ENCODE measurements at regions not wholly inside any gene's neighbourhood (a gene's known extent, or its start where the extent isn't known, plus 50 kb on each side); places are given as distances from the start of the nearest gene placed in this dataset.

GRCh38 chr6:144415835-144416237 lies 130.7 kb downstream of the UTRN start:
- Histone ChIP-seq H2BK20ac (ENCODE audit: low read depth, low read length, poor library complexity, severe bottlenecking) (no peak overlapping the region), H3K79me1 (ENCODE audit: insufficient read depth, low read depth, low read length, poor library complexity, severe bottlenecking) (peaks cover 4% of the 10 kb centered on the region), H3K9ac (ENCODE audit: extremely low read depth, insufficient read length, low read length) (no peak overlapping the region), H4K5ac (ENCODE audit: insufficient read length, low read depth, low read length) (no peak overlapping the region), H3K18ac (ENCODE audit: insufficient read length, low read depth, low read length) (no peak overlapping the region), H4K20me1 (ENCODE audit: control insufficient read depth, insufficient read depth, insufficient read length) (no peaks in the 10 kb centered on the region), H3K14ac (ENCODE audit: insufficient read depth, low read length) (no peak overlapping the region), H3K79me2 (ENCODE audit: insufficient read depth, low read length) (no peaks in the 10 kb centered on the region), H2AK5ac (ENCODE audit: insufficient read length, low read length) (no peak overlapping the region), H3K4ac (ENCODE audit: low read depth, low read length) (no peak overlapping the region), H3K27me3 (ENCODE audit: insufficient read depth, low read length) (no peaks in the 10 kb centered on the region), H2BK120ac (ENCODE audit: low read depth, low read length, poor library complexity, severe bottlenecking) (no peak overlapping the region), H3K56ac (ENCODE audit: insufficient read length, low read depth, low read length) (no peak overlapping the region), H3T11ph (ENCODE audit: low read length) (no peak overlapping the region), H2BK15ac (ENCODE audit: low read depth, low read length) (no peak overlapping the region), H2BK5ac (ENCODE audit: insufficient read length, low read length) (no peak overlapping the region), H2BK12ac (ENCODE audit: insufficient read length, low read depth, low read length) (no peak overlapping the region), H4K8ac (replicated peaks; ENCODE audit: insufficient read length, low read depth, low read length) (no peak overlapping the region), H3K23me2 (ENCODE audit: insufficient read length, low read depth, low read length, poor library complexity, severe bottlenecking) (no peaks in the 10 kb centered on the region), H3K27ac (ENCODE audit: insufficient read length, low read depth, low read length) (no peak overlapping the region), H3K4me1 (ENCODE audit: insufficient read depth, low read length) (no peaks in the 10 kb centered on the region), H4K91ac (ENCODE audit: insufficient read length, low read depth, low read length) (no peak overlapping the region), H2AFZ (ENCODE audit: low read length) (no peak overlapping the region), H3K23ac (ENCODE audit: insufficient read length, low read depth, low read length) (no peak overlapping the region), H3K9me3 (ENCODE audit: control insufficient read depth, low read depth, low read length) (no peaks in the 10 kb centered on the region), H3K4me2 (ENCODE audit: insufficient read depth, insufficient read length, low read length) (no peak overlapping the region)
- no peak overlapping the region; a peak in 1 of 7 replicates for H3K27ac Mint-ChIP-seq
- no peak for TF ChIP-seq CTCF (conservative IDR thresholded peaks at IDR 0.05)
- H3K36me3 Mint-ChIP-seq (ENCODE audit: insufficient read depth in 1 of 3, low read depth in 3 of 3): no peaks in the 10 kb centered on the region; a peak in 1 of 7 replicates
- no peak for DNase-seq
- no CpG with 5 or more reads among the region's 2 CpGs for WGBS (ENCODE audit: extremely low coverage, insufficient read length, low lambda C conversion rate)
- H3K9me3 Mint-ChIP-seq: peaks cover 3 to 4% of the 10 kb centered on the region in 2 experiments; a peak in 1 of 5 replicates
- H3K27me3 Mint-ChIP-seq (ENCODE audit: low read depth): no peaks in the 10 kb centered on the region
- peaks cover 8 to 11% of the 10 kb centered on the region in 2 experiments for H3K4me1 Mint-ChIP-seq
- H3K4me3 Mint-ChIP-seq: no peak overlapping the region

Data from H9 (cell line).